Left ventricle myocardium inferior (tissue), 1 donor: ENCODE measurements at regions not wholly inside any gene's neighbourhood (a gene's known extent, or its start where the extent isn't known, plus 50 kb on each side); places are given as distances from the start of the nearest gene placed in this dataset.

Experiments used
- DNase-seq: peaks from one replicate; pipeline ENCODE4 v3.0.0-alpha.2; 2020
- H3K27ac ChIP-seq: fragments of 200-600 bp; replicated peaks from 2 replicates; pipeline ENCODE4 v1.8.0; 2021
- H3K27me3 ChIP-seq: fragments of 200-600 bp; 2 replicates; pipeline ENCODE4 v1.8.0; 2021; ENCODE audit warnings: low read depth
- H3K36me3 ChIP-seq: fragments of 200-600 bp; 2 replicates; pipeline ENCODE4 v1.8.0; 2021
- H3K4me1 ChIP-seq: fragments of 200-600 bp; 2 replicates; pipeline ENCODE4 v1.8.0; 2021
- H3K4me3 ChIP-seq: fragments of 200-600 bp; 2 replicates; pipeline ENCODE4 v1.8.0; 2021; ENCODE audit warnings: mild to moderate bottlenecking, moderate library complexity
- H3K9me3 ChIP-seq: fragments of 200-600 bp; replicated peaks from 2 replicates; pipeline ENCODE4 v1.8.0; 2021
- intact Hi-C: fragments of 100-400 bp; cut with micrococcal nuclease; formaldehyde crosslinking; loops from one replicate; pipeline ENCODE4 v1.11.0; 2022
- TF ChIP-seq, protein P1 (sequence below): fragments of 200-600 bp; IDR thresholded peaks from 2 replicates; pipeline ENCODE4 v1.8.0; 2021; ENCODE audit warnings: antibody characterized with exemption, mild to moderate bottlenecking, borderline replicate concordance
- donor health status: DM: no; HTN: yes; CAD: no; lungs with severe emphysema.

DNA sequence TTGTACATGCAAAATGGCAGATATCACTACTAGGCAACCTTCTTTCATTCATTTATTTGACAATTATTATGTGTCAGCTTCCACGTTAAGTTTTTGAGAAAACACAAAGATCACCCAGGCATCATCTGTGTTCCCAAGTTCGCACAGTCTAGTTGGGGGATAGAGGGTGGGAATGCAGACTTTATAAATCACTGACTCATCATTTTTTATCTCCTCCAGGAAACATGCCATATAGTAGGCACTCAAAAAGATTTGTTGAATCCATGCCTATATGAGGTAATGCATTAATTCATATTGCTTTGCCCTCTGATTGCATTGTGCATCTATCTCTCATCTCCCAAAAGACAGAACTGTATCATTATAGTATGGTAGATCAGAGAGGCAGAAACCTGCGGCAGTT lies 196.8 kb upstream of the TOX3 start:
- Histone ChIP-seq H3K27ac (no peak overlapping the region), H3K9me3 (no peaks in the 10 kb centered on the region), H3K36me3 (no peaks in the 10 kb centered on the region), H3K4me3 (no peak overlapping the region), H3K4me1 (no peaks in the 10 kb centered on the region), H3K27me3 (no peaks in the 10 kb centered on the region)
- TF ChIP-seq, protein P1, sequence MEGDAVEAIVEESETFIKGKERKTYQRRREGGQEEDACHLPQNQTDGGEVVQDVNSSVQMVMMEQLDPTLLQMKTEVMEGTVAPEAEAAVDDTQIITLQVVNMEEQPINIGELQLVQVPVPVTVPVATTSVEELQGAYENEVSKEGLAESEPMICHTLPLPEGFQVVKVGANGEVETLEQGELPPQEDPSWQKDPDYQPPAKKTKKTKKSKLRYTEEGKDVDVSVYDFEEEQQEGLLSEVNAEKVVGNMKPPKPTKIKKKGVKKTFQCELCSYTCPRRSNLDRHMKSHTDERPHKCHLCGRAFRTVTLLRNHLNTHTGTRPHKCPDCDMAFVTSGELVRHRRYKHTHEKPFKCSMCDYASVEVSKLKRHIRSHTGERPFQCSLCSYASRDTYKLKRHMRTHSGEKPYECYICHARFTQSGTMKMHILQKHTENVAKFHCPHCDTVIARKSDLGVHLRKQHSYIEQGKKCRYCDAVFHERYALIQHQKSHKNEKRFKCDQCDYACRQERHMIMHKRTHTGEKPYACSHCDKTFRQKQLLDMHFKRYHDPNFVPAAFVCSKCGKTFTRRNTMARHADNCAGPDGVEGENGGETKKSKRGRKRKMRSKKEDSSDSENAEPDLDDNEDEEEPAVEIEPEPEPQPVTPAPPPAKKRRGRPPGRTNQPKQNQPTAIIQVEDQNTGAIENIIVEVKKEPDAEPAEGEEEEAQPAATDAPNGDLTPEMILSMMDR: no peak
- intact Hi-C loops: no loop called here
- no peak for DNase-seq

DNA sequence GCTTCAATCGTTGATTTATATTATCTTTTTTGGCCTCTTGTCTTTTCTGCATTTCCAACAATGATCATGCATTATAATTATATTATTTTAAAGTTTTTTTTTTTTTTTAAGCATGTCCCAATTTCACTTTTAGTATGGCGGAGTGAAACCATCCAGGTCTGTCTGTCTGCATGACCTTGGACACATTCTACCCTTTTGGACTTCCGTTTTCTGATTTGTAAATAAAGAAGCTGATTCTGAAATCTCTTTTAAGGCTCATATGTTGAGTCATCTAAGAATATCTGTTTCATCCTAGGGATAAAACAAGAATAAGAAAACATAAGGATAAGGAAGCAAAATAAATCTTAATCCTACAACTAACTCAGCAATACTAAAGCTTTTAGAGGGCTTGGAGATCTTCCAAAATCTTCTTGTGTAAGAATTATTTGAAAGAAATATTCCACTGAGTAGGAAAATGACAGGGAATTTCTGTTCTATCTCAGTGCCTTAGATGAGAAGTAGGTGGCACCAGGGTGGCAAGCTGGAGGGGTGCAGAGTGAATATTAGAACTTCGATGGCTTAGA lies 195.7 kb upstream of the TOX3 start:
- Histone ChIP-seq H3K27ac (no peak overlapping the region), H3K36me3 (no peaks in the 10 kb centered on the region), H3K4me3 (no peak overlapping the region), H3K9me3 (no peaks in the 10 kb centered on the region), H3K27me3 (no peaks in the 10 kb centered on the region), H3K4me1 (no peaks in the 10 kb centered on the region)
- DNase-seq: no peak
- intact Hi-C loops: no loop called here
- TF ChIP-seq, protein P1: no peak

DNA sequence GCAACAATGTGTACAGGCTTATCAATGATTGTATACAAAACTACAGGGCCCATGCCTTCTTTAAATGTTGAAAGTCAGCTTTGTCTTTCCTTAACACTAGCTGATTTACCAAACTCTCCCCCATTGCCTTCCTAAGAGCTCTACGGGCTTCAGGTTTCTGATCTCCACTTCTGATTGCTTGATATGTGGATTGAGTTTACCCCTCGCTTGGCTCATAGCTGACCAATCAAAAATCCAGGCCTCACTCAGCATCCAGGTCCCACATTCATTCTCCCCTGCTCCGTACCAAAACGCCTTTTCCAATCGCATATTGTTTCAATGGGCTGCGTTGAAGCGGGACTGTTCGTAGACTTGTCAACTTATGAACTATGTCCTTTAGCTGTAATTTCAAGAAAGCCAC lies 195.1 kb upstream of the TOX3 start:
- no peaks in the 10 kb centered on the region for H3K9me3 ChIP-seq
- no peaks in the 10 kb centered on the region for H3K27me3 ChIP-seq
- TF ChIP-seq, protein P1: no peak
- no peak for DNase-seq
- intact Hi-C loops: no loop called here
- H3K4me3 ChIP-seq: no peak overlapping the region
- no peak overlapping the region for H3K27ac ChIP-seq
- H3K4me1 ChIP-seq: no peaks in the 10 kb centered on the region
- no peaks in the 10 kb centered on the region for H3K36me3 ChIP-seq

DNA sequence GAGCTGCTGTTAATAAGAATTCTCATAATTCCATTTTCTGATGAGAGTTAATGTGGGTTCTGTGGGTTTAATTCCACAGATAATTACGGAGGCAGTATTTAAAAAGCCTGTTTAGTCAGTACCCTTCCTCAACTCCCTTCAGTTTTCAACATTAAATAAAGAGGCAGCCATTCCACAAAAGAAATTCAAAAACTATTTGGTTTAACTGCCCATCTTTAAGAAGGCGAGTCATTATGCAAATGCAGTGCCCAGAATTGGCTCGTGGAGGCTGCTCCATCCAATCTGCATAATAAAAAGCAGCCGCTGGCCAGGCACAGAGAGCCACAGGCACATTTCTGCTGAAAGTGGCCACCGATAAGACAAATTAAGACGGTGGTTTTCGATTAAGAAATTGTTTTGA lies 194.4 kb upstream of the TOX3 start:
- no peaks in the 10 kb centered on the region for H3K27me3 ChIP-seq
- H3K27ac ChIP-seq: no peak overlapping the region
- no peak overlapping the region for H3K4me3 ChIP-seq
- DNase-seq: no peak
- H3K4me1 ChIP-seq: no peaks in the 10 kb centered on the region
- intact Hi-C loops: no loop called here
- no peaks in the 10 kb centered on the region for H3K9me3 ChIP-seq
- TF ChIP-seq, protein P1: no peak
- H3K36me3 ChIP-seq: no peaks in the 10 kb centered on the region

DNA sequence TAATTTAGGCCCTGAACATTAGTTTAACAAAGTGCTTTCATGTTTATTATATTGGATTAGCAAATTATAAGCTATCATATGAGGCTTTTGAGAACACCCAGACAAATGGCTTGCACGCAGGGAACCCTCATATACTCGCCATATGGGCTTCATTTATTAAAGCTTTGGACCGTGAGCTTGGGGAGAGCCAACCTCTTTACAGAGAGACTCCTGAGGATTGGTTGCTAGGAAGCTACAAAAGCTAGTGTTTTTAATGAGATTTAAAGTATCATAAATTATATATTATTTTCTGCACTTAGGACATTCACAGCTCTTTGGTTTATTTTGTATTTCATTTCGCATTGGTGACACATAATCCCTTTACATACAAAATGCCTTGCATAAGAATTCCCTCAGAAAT lies 193.8 kb upstream of the TOX3 start:
- TF ChIP-seq, protein P1: no peak
- DNase-seq: no peak
- intact Hi-C loops: no loop called here
- H3K27me3 ChIP-seq: no peaks in the 10 kb centered on the region
- no peaks in the 10 kb centered on the region for H3K9me3 ChIP-seq
- no peaks in the 10 kb centered on the region for H3K36me3 ChIP-seq
- no peaks in the 10 kb centered on the region for H3K4me1 ChIP-seq
- H3K4me3 ChIP-seq: no peak overlapping the region
- H3K27ac ChIP-seq: no peak overlapping the region
